OCI-LY7 (cell line): ENCODE measurements at regions not wholly inside any gene's neighbourhood (a gene's known extent, or its start where the extent isn't known, plus 50 kb on each side); places are given as distances from the start of the nearest gene placed in this dataset.

Experiments used
- BruUV-seq: library from RNA; stranded (reverse); fragments of 400-500 nt; replicated peaks from 2 replicates; lab custom pipeline; 2021; lab: Mats Ljungman, UMichigan
- CTCF ChIA-PET: fragments of 300-600 bp; sonication (Branson Sonifier 250); formaldehyde crosslinking; loops from one replicate; lab custom pipeline; 2022; ENCODE audit warnings: antibody characterized with exemption; ENCODE audit not compliant: unreplicated experiment; lab: Charles Lee
- POLR2A ChIA-PET: fragments of 300-600 bp; sonication (Branson Sonifier 250); formaldehyde crosslinking; loops from one replicate; lab custom pipeline; 2022; ENCODE audit warnings: antibody characterized with exemption; lab: Charles Lee
- DNase-seq: peaks from one replicate; pipeline ENCODE4 v3.0.0-alpha.2; 2015; ENCODE audit warnings: low spot score
- H2AFZ ChIP-seq: fragments of 200-600 bp; sonication (generic), shearing (Covaris generic); 2 replicates; pipeline ENCODE4 v1.6.1; 2014; ENCODE audit warnings: mild to moderate bottlenecking, antibody characterized with exemption, low read length, moderate library complexity
- H3K27ac ChIP-seq: fragments of 200-600 bp; sonication (generic); 2 replicates; pipeline ENCODE4 v1.5.1; 2014; ENCODE audit warnings: mixed run types, low read depth, mild to moderate bottlenecking, moderate library complexity, low read length, inconsistent platforms; ENCODE audit not compliant: poor library complexity, severe bottlenecking
- H3K36me3 ChIP-seq: fragments of 200-600 bp; sonication (generic); 2 replicates; pipeline ENCODE4 v1.6.1; 2014; ENCODE audit warnings: mild to moderate bottlenecking, antibody characterized with exemption, low read length, moderate library complexity, mixed read lengths; ENCODE audit not compliant: insufficient read depth
- H3K4me1 ChIP-seq: fragments of 200-600 bp; sonication (generic); 2 replicates; pipeline ENCODE4 v1.5.1; 2014; ENCODE audit warnings: mild to moderate bottlenecking, low read length; ENCODE audit not compliant: insufficient read depth, poor library complexity, severe bottlenecking
- H3K4me2 ChIP-seq: fragments of 200-600 bp; sonication (generic); 2 replicates; pipeline ENCODE4 v1.6.1; 2014; ENCODE audit warnings: mild to moderate bottlenecking, low read length
- H3K4me3 ChIP-seq: fragments of 200-600 bp; sonication (generic); 2 replicates; pipeline ENCODE4 v1.5.1; 2014; ENCODE audit warnings: mild to moderate bottlenecking, low read depth, low read length; ENCODE audit not compliant: poor library complexity, severe bottlenecking
- H3K79me2 ChIP-seq: fragments of 200-600 bp; sonication (generic); 2 replicates; pipeline ENCODE4 v1.6.1; 2016; ENCODE audit warnings: low read depth, mild to moderate bottlenecking, low read length, moderate library complexity, mixed read lengths; ENCODE audit not compliant: insufficient read depth
- H3K9me2 ChIP-seq: fragments of 200-600 bp; sonication (generic); 2 replicates; pipeline ENCODE4 v1.6.1; 2016; ENCODE audit warnings: mild to moderate bottlenecking, low read length, mixed read lengths; ENCODE audit not compliant: insufficient read depth
- H3K9me3 ChIP-seq: fragments of 200-600 bp; sonication (generic); 2 replicates; pipeline ENCODE4 v1.6.1; 2014; ENCODE audit warnings: mild to moderate bottlenecking, mixed run types, low read length, mixed read lengths
- H4K20me1 ChIP-seq: fragments of 200-600 bp; sonication (generic); 2 replicates; pipeline ENCODE4 v1.6.1; 2014; ENCODE audit warnings: mild to moderate bottlenecking, antibody characterized with exemption, low read length, moderate library complexity, mixed read lengths; ENCODE audit not compliant: insufficient read depth
- EZH2phosphoT487 ChIP-seq: fragments of 200-600 bp; sonication (generic); IDR thresholded peaks from 2 replicates; pipeline ENCODE4 v1.6.1; 2018; ENCODE audit warnings: low read depth, borderline replicate concordance, mild to moderate bottlenecking, mixed run types, antibody characterized with exemption, low read length, moderate library complexity, mixed read lengths
- intact Hi-C: fragments of 100-400 bp; cut with micrococcal nuclease; formaldehyde crosslinking; loops from one replicate; pipeline ENCODE4 v1.10.0; 2022; ENCODE audit not compliant: unreplicated experiment
- TF ChIP-seq, protein P1 (sequence below): fragments of 200-600 bp; sonication (generic); conservative IDR thresholded peaks from 2 replicates; pipeline ENCODE4 v1.5.1; 2014; ENCODE audit warnings: mild to moderate bottlenecking, antibody characterized with exemption, low read length, moderate library complexity, mixed read lengths

DNA sequence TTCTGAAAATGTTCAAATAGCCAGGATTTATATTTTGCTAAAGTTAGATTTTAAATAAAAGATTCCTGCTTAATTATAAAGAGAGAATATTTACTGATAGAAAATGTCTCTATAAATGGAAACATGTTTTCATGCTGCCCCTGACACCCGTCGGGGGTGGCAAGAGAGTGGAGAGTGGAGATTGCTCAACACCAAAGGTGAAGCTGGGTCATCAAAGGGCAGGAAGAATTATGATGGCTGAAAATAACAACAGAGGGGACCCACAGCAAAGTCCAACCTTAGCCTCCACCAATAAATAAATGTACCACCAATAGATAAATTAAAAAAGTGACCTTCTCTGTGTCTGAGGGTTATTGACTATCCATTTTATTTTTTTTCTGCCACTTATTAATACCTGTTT is 326.8 kb upstream of the GYPC start:
- BruUV-seq: no TSS peak
- H3K9me2 ChIP-seq: no peaks in the 10 kb centered on the region
- H3K27ac ChIP-seq: no peak overlapping the region
- peaks cover 21% of the 10 kb centered on the region for H3K9me3 ChIP-seq
- no peak overlapping the region for H3K4me3 ChIP-seq
- H3K36me3 ChIP-seq: no peaks in the 10 kb centered on the region
- H3K4me1 ChIP-seq: no peaks in the 10 kb centered on the region
- DNase-seq: no peak
- no peaks in the 10 kb centered on the region for H3K79me2 ChIP-seq
- H3K4me2 ChIP-seq: no peak overlapping the region
- intact Hi-C loops: no loop called here
- no peak overlapping the region for H2AFZ ChIP-seq
- no peak for TF ChIP-seq EZH2phosphoT487
- TF ChIP-seq, protein P1, sequence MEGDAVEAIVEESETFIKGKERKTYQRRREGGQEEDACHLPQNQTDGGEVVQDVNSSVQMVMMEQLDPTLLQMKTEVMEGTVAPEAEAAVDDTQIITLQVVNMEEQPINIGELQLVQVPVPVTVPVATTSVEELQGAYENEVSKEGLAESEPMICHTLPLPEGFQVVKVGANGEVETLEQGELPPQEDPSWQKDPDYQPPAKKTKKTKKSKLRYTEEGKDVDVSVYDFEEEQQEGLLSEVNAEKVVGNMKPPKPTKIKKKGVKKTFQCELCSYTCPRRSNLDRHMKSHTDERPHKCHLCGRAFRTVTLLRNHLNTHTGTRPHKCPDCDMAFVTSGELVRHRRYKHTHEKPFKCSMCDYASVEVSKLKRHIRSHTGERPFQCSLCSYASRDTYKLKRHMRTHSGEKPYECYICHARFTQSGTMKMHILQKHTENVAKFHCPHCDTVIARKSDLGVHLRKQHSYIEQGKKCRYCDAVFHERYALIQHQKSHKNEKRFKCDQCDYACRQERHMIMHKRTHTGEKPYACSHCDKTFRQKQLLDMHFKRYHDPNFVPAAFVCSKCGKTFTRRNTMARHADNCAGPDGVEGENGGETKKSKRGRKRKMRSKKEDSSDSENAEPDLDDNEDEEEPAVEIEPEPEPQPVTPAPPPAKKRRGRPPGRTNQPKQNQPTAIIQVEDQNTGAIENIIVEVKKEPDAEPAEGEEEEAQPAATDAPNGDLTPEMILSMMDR: no peak
- ChIA-PET POLR2A (no interaction called here), CTCF (no interaction called here)
- no peaks in the 10 kb centered on the region for H4K20me1 ChIP-seq

DNA sequence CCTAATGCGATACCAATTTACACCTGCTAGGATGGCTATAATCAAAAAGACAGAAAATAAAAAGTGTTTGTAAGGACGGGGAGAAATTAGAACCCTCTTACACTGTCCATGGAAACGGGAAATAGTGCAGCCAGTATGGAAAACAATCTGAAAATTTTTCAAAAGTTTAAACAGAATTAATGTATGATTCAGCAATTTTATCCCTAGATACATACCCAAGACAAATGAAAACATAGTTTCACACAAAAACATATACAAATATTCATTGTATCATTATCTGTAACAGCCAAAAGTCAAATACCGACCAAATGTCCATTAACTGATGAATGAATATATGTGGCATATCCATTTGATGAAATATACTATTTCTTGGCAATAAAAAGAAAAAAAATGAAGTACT is 313.5 kb upstream of the GYPC start:
- Histone ChIP-seq H3K4me1 (no peaks in the 10 kb centered on the region), H3K4me3 (no peak overlapping the region), H4K20me1 (no peaks in the 10 kb centered on the region), H3K9me2 (no peaks in the 10 kb centered on the region), H3K9me3 (no peaks in the 10 kb centered on the region), H2AFZ (no peak overlapping the region), H3K4me2 (no peak overlapping the region), H3K79me2 (no peaks in the 10 kb centered on the region), H3K36me3 (no peaks in the 10 kb centered on the region), H3K27ac (no peak overlapping the region)
- no TSS peak for BruUV-seq
- intact Hi-C loops: no loop called here
- CTCF ChIA-PET: no interaction called here
- DNase-seq: no peak
- TF ChIP-seq, protein P1: no peak
- no peak for TF ChIP-seq EZH2phosphoT487
- POLR2A ChIA-PET: no interaction called here

DNA sequence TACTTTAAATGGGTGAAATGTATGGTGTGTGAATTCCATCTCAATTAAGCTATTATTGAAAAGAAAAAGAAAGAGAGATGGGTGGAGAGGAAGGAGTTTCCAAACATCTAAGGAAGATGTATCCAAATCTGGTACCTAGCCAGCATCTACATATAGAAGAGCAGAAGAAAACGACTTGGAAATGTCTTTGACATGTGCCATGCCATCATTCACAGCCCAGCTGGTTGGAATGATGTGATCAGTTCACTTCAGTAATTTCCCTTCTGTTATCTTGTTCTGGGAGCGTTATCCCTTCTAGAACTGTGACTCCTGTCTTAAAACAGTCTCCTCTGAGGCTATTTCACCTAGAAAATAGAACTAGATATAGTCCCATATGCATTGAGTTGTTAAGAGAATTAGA is 312.8 kb upstream of the GYPC start:
- no peak for DNase-seq
- Histone ChIP-seq H4K20me1 (no peaks in the 10 kb centered on the region), H3K4me2 (no peak overlapping the region), H3K79me2 (no peaks in the 10 kb centered on the region), H3K4me1 (no peaks in the 10 kb centered on the region), H3K27ac (no peak overlapping the region), H3K4me3 (no peak overlapping the region), H3K9me3 (no peaks in the 10 kb centered on the region), H2AFZ (no peak overlapping the region), H3K36me3 (no peaks in the 10 kb centered on the region), H3K9me2 (no peaks in the 10 kb centered on the region)
- ChIA-PET CTCF (no interaction called here), POLR2A (no interaction called here)
- no peak for TF ChIP-seq EZH2phosphoT487
- TF ChIP-seq, protein P1: no peak
- intact Hi-C loops: no loop called here
- BruUV-seq: no TSS peak
